IMR-90 (cell line): ENCODE measurements at regions not wholly inside any gene's neighbourhood (a gene's known extent, or its start where the extent isn't known, plus 50 kb on each side); places are given as distances from the start of the nearest gene placed in this dataset.

Source experiments
- ATAC-seq: fragments of 200-7000 bp; cut with Tn5 transposase; 2 replicates; pipeline ENCODE4 v1.9.1; 2020; ENCODE audit warnings: low read depth, mild to moderate bottlenecking, moderate library complexity
- BruUV-seq: library from RNA; stranded (reverse); fragments of 400-500 nt; replicated peaks from 2 replicates; lab custom pipeline; 2021; lab: Mats Ljungman, UMichigan
- CTCF ChIA-PET: fragments of 300-600 bp; formaldehyde crosslinking; extraction: SDS; loops from one replicate; lab custom pipeline; 2021; ENCODE audit warnings: antibody characterized with exemption; lab: Yijun Ruan, JAX
- POLR2A ChIA-PET: fragments of 300-600 bp; sonication (Branson Sonifier 250); formaldehyde crosslinking; loops from one replicate; lab custom pipeline; 2022; ENCODE audit warnings: antibody characterized with exemption; ENCODE audit not compliant: unreplicated experiment; lab: Charles Lee
- DNase-seq: peaks from one replicate; pipeline ENCODE4 v3.0.0; 2013
- H2AFZ ChIP-seq: replicated peaks from 2 replicates; pipeline ENCODE3; 2013; ENCODE audit warnings: low read length, mild to moderate bottlenecking; ENCODE audit not compliant: poor library complexity
- H2AK5ac ChIP-seq: 2 replicates; pipeline ENCODE4 v1.6.1; 2013; ENCODE audit warnings: low read depth, low read length, inconsistent platforms
- H2AK9ac ChIP-seq: replicated peaks from 2 replicates; pipeline ENCODE3; 2013; ENCODE audit warnings: mild to moderate bottlenecking, low read depth, low read length, moderate library complexity; ENCODE audit not compliant: poor library complexity
- H2BK120ac ChIP-seq: 2 replicates; pipeline ENCODE4 v1.6.1; 2013; ENCODE audit warnings: low read depth, low read length, inconsistent platforms
- H2BK15ac ChIP-seq: 3 replicates; pipeline ENCODE4 v1.6.1; 2013; ENCODE audit warnings: low read depth, low read length, inconsistent platforms
- H2BK20ac ChIP-seq: 2 replicates; pipeline ENCODE4 v1.6.1; 2013; ENCODE audit warnings: low read depth, mild to moderate bottlenecking, inconsistent platforms, low read length, moderate library complexity
- H2BK5ac ChIP-seq: 2 replicates; pipeline ENCODE4 v1.6.1; 2013; ENCODE audit warnings: mild to moderate bottlenecking, low read depth, low read length, inconsistent platforms; ENCODE audit not compliant: poor library complexity, severe bottlenecking
- H3K14ac ChIP-seq: replicated peaks from 2 replicates; pipeline ENCODE4 v1.6.1; 2013; ENCODE audit warnings: low read depth, low read length, inconsistent platforms
- H3K18ac ChIP-seq: 2 replicates; pipeline ENCODE4 v1.6.1; 2013; ENCODE audit warnings: low read depth, low read length, control low read depth
- H3K23ac ChIP-seq: 2 replicates; pipeline ENCODE4 v1.6.1; 2013; ENCODE audit warnings: low read depth, low read length, inconsistent platforms
- H3K27ac ChIP-seq: 2 replicates; pipeline ENCODE4 v1.5.1; 2013; ENCODE audit warnings: mild to moderate bottlenecking, control low read depth, low read length; ENCODE audit not compliant: insufficient read depth
- H3K27me3 ChIP-seq: 2 replicates; pipeline ENCODE4 v1.6.1; 2013; ENCODE audit warnings: low read length; ENCODE audit not compliant: control insufficient read depth, insufficient read depth
- H3K36me3 ChIP-seq: 2 replicates; pipeline ENCODE4 v1.6.1; 2013; ENCODE audit warnings: low read length, mixed read lengths; ENCODE audit not compliant: control insufficient read depth, insufficient read depth
- H3K4ac ChIP-seq: 2 replicates; pipeline ENCODE4 v1.6.1; 2013; ENCODE audit warnings: low read depth, low read length, inconsistent platforms
- H3K4me1 ChIP-seq: 2 replicates; pipeline ENCODE4 v1.6.1; 2013; ENCODE audit warnings: low read length, mixed read lengths; ENCODE audit not compliant: control insufficient read depth, insufficient read depth
- H3K4me2 ChIP-seq: 2 replicates; pipeline ENCODE4 v1.6.1; 2013; ENCODE audit warnings: low read depth, mild to moderate bottlenecking, control low read depth, low read length, moderate library complexity
- H3K4me3 ChIP-seq: 2 replicates; pipeline ENCODE4 v1.5.1; 2013; ENCODE audit warnings: low read depth, mild to moderate bottlenecking, control low read depth, low read length, moderate library complexity; ENCODE audit not compliant: insufficient read depth
- H3K56ac ChIP-seq: 2 replicates; pipeline ENCODE4 v1.6.1; 2013; ENCODE audit warnings: low read length, inconsistent platforms; ENCODE audit not compliant: insufficient read depth; ENCODE audit errors: extremely low read depth
- H3K79me1 ChIP-seq, 2 experiments: 2 replicates each; pipeline ENCODE4 v1.6.1; 2013; ENCODE audit warnings: low read length in 2 of 2, inconsistent platforms in 1 of 2, low read depth in 1 of 2
- H3K9ac ChIP-seq: 2 replicates; pipeline ENCODE4 v1.6.1; 2013; ENCODE audit warnings: low read depth, low read length, control low read depth
- H3K9me1 ChIP-seq: 2 replicates; pipeline ENCODE4 v1.6.1; 2013; ENCODE audit warnings: low read length, inconsistent platforms; ENCODE audit not compliant: insufficient read depth
- H3K9me3 ChIP-seq: 2 replicates; pipeline ENCODE4 v1.6.1; 2013; ENCODE audit warnings: low read length; ENCODE audit not compliant: control insufficient read depth, insufficient read depth
- H4K20me1 ChIP-seq: 2 replicates; pipeline ENCODE4 v1.6.1; 2013; ENCODE audit warnings: low read length, inconsistent platforms; ENCODE audit not compliant: insufficient read depth
- H4K5ac ChIP-seq: 2 replicates; pipeline ENCODE4 v1.6.1; 2013; ENCODE audit warnings: mild to moderate bottlenecking, low read depth, low read length, control low read depth
- H4K8ac ChIP-seq, 2 experiments: 2 replicates each; pipeline ENCODE4 v1.6.1; 2013; ENCODE audit warnings: low read depth in 2 of 2, low read length in 2 of 2, control low read depth in 1 of 2, inconsistent platforms in 1 of 2
- H4K91ac ChIP-seq: 2 replicates; pipeline ENCODE4 v1.6.1; 2013; ENCODE audit warnings: low read depth, low read length, inconsistent platforms; ENCODE audit not compliant: insufficient read depth
- CEBPB ChIP-seq: IDR thresholded peaks from 2 replicates; pipeline ENCODE4 v1.6.1; 2012; ENCODE audit warnings: low read depth, low read length, improper control_type of control experiment
- ELK1 ChIP-seq: fragments of 150-350 bp; IDR thresholded peaks from 2 replicates; pipeline ENCODE4 v1.6.1; 2016; ENCODE audit warnings: low read depth, mild to moderate bottlenecking, low read length, moderate library complexity, borderline replicate concordance
- MXI1 ChIP-seq: IDR thresholded peaks from 2 replicates; pipeline ENCODE4 v1.6.1; 2012; ENCODE audit warnings: low read depth, mild to moderate bottlenecking, low read length, moderate library complexity, borderline replicate concordance
- WGBS, 2 experiments: methylation state at CpG; one replicate each; pipeline versions ENCODE4 v1.1.5 to v1.1.7; 2013; ENCODE audit warnings: missing lambda C conversion rate in 2 of 2; ENCODE audit not compliant: insufficient read length in 1 of 2; ENCODE audit errors: extremely low coverage in 2 of 2; 5-methylcytosine and 5-hydroxymethylcytosine counted together
- dilution Hi-C: fragments of 300-500 bp; cut with HindIII; formaldehyde crosslinking; loops from one replicate; pipeline ENCODE4 v1.14.3; 2018; ENCODE audit warnings: low sequenced_read_pairs; ENCODE audit not compliant: unreplicated experiment
- in situ Hi-C: fragments of 300-500 bp; cut with MboI; formaldehyde crosslinking; loops from 3 replicates; pipeline ENCODE4 v1.14.3; 2019; ENCODE audit warnings: low sequenced_read_pairs, inconsistent platforms, mixed read lengths
- intact Hi-C: fragments of 100-400 bp; cut with micrococcal nuclease; formaldehyde crosslinking; loops from 2 replicates; pipeline ENCODE4 v1.10.0; 2022

GRCh38 chr7:106347229-106347833 is 62.5 kb upstream of the NAMPT start:
- H3K4me3 ChIP-seq, result no peak overlapping the region
- peak overlapping the region; percentile 37; the same call in 1 of the 2 replicates for H2BK20ac ChIP-seq
- H3K9me1 ChIP-seq, result no peaks in the 10 kb centered on the region
- H3K36me3 ChIP-seq, result no peaks in the 10 kb centered on the region
- no peak overlapping the region for H2AK9ac ChIP-seq
- H2AFZ ChIP-seq, result no peak overlapping the region
- ChIA-PET CTCF (no interaction called here), POLR2A (interaction anchor here (0.6 to 1.3 kb wide), 2 partner anchors 62 to 886 kb away, joined by 3 to 5 read pairs; partner anchors contain the start of gene NAMPT)
- no peak overlapping the region for H3K18ac ChIP-seq
- H4K5ac ChIP-seq, result no peak overlapping the region
- H3K56ac ChIP-seq, result no peak overlapping the region
- no peak overlapping the region for H3K4ac ChIP-seq
- no peak overlapping the region for H3K9ac ChIP-seq
- DNase-seq (no peak), ATAC-seq (no peak)
- H3K23ac ChIP-seq, result no peak overlapping the region
- peaks cover 13% of the 10 kb centered on the region for H3K9me3 ChIP-seq
- BruUV-seq, result no TSS peak
- H2AK5ac ChIP-seq, result peak overlapping the region; percentile 52; the same call in 1 of the 2 replicates
- no peaks in the 10 kb centered on the region for H4K20me1 ChIP-seq
- H3K4me1 ChIP-seq, result peaks cover 3% of the 10 kb centered on the region; the same call in 1 of the 2 replicates
- in situ Hi-C loops, result no loop called here
- no peak overlapping the region for H4K8ac ChIP-seq
- no CpG with 5 or more reads among the region's 3 CpGs for WGBS, 2 experiments
- no peaks in the 10 kb centered on the region for H3K79me1 ChIP-seq
- H4K91ac ChIP-seq, result no peak overlapping the region
- H2BK120ac ChIP-seq, result no peak overlapping the region
- 0 out of 3 replicates have a peak overlapping the region, but pooled peaks have one; percentile 9 for H2BK15ac ChIP-seq
- no peak overlapping the region for H3K14ac ChIP-seq
- intact Hi-C loops, result loop anchor here (2.0 kb wide), 1 partner anchor 63 kb away; the partner anchor contains the start of gene NAMPT
- dilution Hi-C loops, result no loop called here
- no peak overlapping the region for H2BK5ac ChIP-seq
- H3K27me3 ChIP-seq, result no peaks in the 10 kb centered on the region; the same call in 1 of the 2 replicates
- H3K4me2 ChIP-seq, result no peak overlapping the region
- TF ChIP-seq CEBPB, result no peak
- TF ChIP-seq MXI1, result no peak
- no peak for TF ChIP-seq ELK1
- H3K27ac ChIP-seq, result no peak overlapping the region
